PC-3 (cell line): ENCODE measurements at regions not wholly inside any gene's neighbourhood (a gene's known extent, or its start where the extent isn't known, plus 50 kb on each side); places are given as distances from the start of the nearest gene placed in this dataset.

Experiments used
- ATAC-seq: fragments of 200-7000 bp; cut with Tn5 transposase; 2 replicates; pipeline ENCODE4 v1.9.1; 2020; ENCODE audit warnings: mild to moderate bottlenecking, moderate library complexity
- BruUV-seq: library from RNA; stranded (reverse); fragments of 400-500 nt; replicated peaks from 2 replicates; lab custom pipeline; 2021; lab: Mats Ljungman, UMichigan
- CTCF ChIA-PET: fragments of 300-600 bp; sonication (Branson Sonifier 250); formaldehyde crosslinking; loops from one replicate; lab custom pipeline; 2022; ENCODE audit warnings: antibody characterized with exemption; lab: Charles Lee
- POLR2A ChIA-PET: fragments of 300-600 bp; sonication (Branson Sonifier 250); formaldehyde crosslinking; loops from one replicate; lab custom pipeline; 2022; ENCODE audit warnings: antibody characterized with exemption; ENCODE audit not compliant: unreplicated experiment; lab: Charles Lee
- DNase-seq: peaks from one replicate; pipeline ENCODE4 v3.0.0-alpha.2; 2015
- H2AFZ ChIP-seq: fragments of 300-600 bp; sonication (generic); 2 replicates; pipeline ENCODE4 v1.6.0; 2016; ENCODE audit warnings: antibody characterized with exemption, low read length
- H3F3A ChIP-seq: fragments of 300-600 bp; sonication (generic); one replicate; pipeline ENCODE4 v1.6.0; 2017; ENCODE audit warnings: antibody characterized with exemption, low read length, control low read depth, mild to moderate bottlenecking; ENCODE audit not compliant: unreplicated experiment
- H3K27ac ChIP-seq: fragments of 300-600 bp; sonication (generic); 2 replicates; pipeline ENCODE4 v1.5.1; 2016; ENCODE audit warnings: mild to moderate bottlenecking, low read length
- H3K27me3 ChIP-seq: fragments of 300-600 bp; sonication (generic); 2 replicates; pipeline ENCODE4 v1.6.1; 2016; ENCODE audit warnings: low read length, mixed read lengths
- H3K36me3 ChIP-seq: fragments of 300-600 bp; sonication (generic); 2 replicates; pipeline ENCODE4 v1.6.1; 2016; ENCODE audit warnings: low read depth, mixed run types, low read length, mixed read lengths
- H3K4me1 ChIP-seq: fragments of 300-600 bp; sonication (generic); 2 replicates; pipeline ENCODE4 v1.5.1; 2016; ENCODE audit warnings: low read length; ENCODE audit not compliant: insufficient read depth
- H3K4me2 ChIP-seq: fragments of 300-600 bp; sonication (generic); 2 replicates; pipeline ENCODE4 v1.6.0; 2016; ENCODE audit warnings: low read length
- H3K4me3 ChIP-seq: fragments of 300-600 bp; sonication (generic); 2 replicates; pipeline ENCODE4 v1.5.1; 2016; ENCODE audit warnings: mild to moderate bottlenecking, low read length, mixed read lengths
- H3K79me2 ChIP-seq: fragments of 300-600 bp; sonication (generic); 2 replicates; pipeline ENCODE4 v1.6.1; 2017; ENCODE audit warnings: low read length, mixed read lengths
- H3K9ac ChIP-seq: fragments of 300-600 bp; sonication (generic); 2 replicates; pipeline ENCODE4 v1.6.0; 2016; ENCODE audit warnings: mild to moderate bottlenecking, low read length
- H3K9me2 ChIP-seq: fragments of 300-600 bp; sonication (generic); replicated peaks from 2 replicates; pipeline ENCODE4 v1.6.1; 2016; ENCODE audit warnings: mixed run types, low read length, mixed read lengths
- H3K9me3 ChIP-seq: fragments of 300-600 bp; sonication (generic); 2 replicates; pipeline ENCODE4 v1.6.1; 2016; ENCODE audit warnings: low read length, mixed read lengths
- H4K20me1 ChIP-seq: fragments of 300-600 bp; sonication (generic); 2 replicates; pipeline ENCODE4 v1.6.1; 2016; ENCODE audit warnings: low read length, mixed read lengths
- CTCF ChIP-seq: fragments of 300-600 bp; sonication (generic); conservative IDR thresholded peaks from 2 replicates; pipeline ENCODE4 v1.5.1; 2017; ENCODE audit warnings: antibody characterized with exemption, low read depth, mild to moderate bottlenecking, low read length
- EZH2 ChIP-seq: fragments of 300-600 bp; sonication (generic); IDR thresholded peaks from one replicate; pipeline ENCODE4 v1.6.1; 2017; ENCODE audit warnings: antibody characterized with exemption, mild to moderate bottlenecking, low read length; ENCODE audit not compliant: unreplicated experiment
- EZH2phosphoT487 ChIP-seq: fragments of 300-600 bp; sonication (generic); IDR thresholded peaks from 2 replicates; pipeline ENCODE4 v1.6.1; 2018; ENCODE audit warnings: mild to moderate bottlenecking, antibody characterized with exemption, low read length, borderline replicate concordance
- intact Hi-C: fragments of 100-400 bp; cut with micrococcal nuclease; formaldehyde crosslinking; loops from 2 replicates; pipeline ENCODE4 v1.9.0; 2023

- Histone ChIP-seq H3K27me3 (no peaks in the 10 kb centered on the region), H3F3A (no peaks in the 10 kb centered on the region), H3K9me2 (no peaks in the 10 kb centered on the region), H3K9ac (no peak overlapping the region), H3K4me3 (no peak overlapping the region), H3K36me3 (no peaks in the 10 kb centered on the region), H3K9me3 (0 out of 2 replicates have a peak, but pooled peaks cover 5% of the 10 kb centered on the region), H4K20me1 (no peaks in the 10 kb centered on the region), H3K79me2 (no peaks in the 10 kb centered on the region), H3K27ac (no peak overlapping the region), H3K4me1 (peaks cover 9% of the 10 kb centered on the region), H3K4me2 (no peak overlapping the region), H2AFZ (no peak overlapping the region)
- ChIA-PET POLR2A (no interaction called here), CTCF (no interaction called here)
- DNase-seq (no peak), ATAC-seq (no peak)
- no TSS peak for BruUV-seq
- TF ChIP-seq CTCF (no peak), EZH2phosphoT487 (no peak), EZH2 (no peak)
- intact Hi-C loops: no loop called here
Measured at GRCh38 chr5:98603456-98603855, 170.0 kb upstream of the RGMB start.

GRCh38 chr5:98604301-98604700, 169.2 kb upstream of the RGMB start:
- Histone ChIP-seq H3K9me3 (no peaks in the 10 kb centered on the region), H3K27me3 (no peaks in the 10 kb centered on the region), H3K4me3 (no peak overlapping the region), H3F3A (no peaks in the 10 kb centered on the region), H4K20me1 (no peaks in the 10 kb centered on the region), H3K4me2 (no peak overlapping the region), H3K9ac (no peak overlapping the region), H2AFZ (no peak overlapping the region; the same call in 1 of the 2 replicates), H3K79me2 (no peaks in the 10 kb centered on the region), H3K9me2 (no peaks in the 10 kb centered on the region), H3K27ac (no peak overlapping the region), H3K4me1 (peaks cover 9% of the 10 kb centered on the region), H3K36me3 (no peaks in the 10 kb centered on the region)
- TF ChIP-seq CTCF (no peak), EZH2phosphoT487 (no peak), EZH2 (no peak)
- ChIA-PET CTCF (no interaction called here), POLR2A (no interaction called here)
- no TSS peak for BruUV-seq
- no peak for DNase-seq
- intact Hi-C loops: no loop called here
- no peak; the same call in 1 of the 2 replicates for ATAC-seq

GRCh38 chr5:98604721-98605425, 168.6 kb upstream of the RGMB start:
- no peak overlapping the region for H3K4me2 ChIP-seq
- no peaks in the 10 kb centered on the region for H3K36me3 ChIP-seq
- no TSS peak for BruUV-seq
- no peak for TF ChIP-seq EZH2phosphoT487
- no peak for TF ChIP-seq CTCF
- TF ChIP-seq EZH2: no peak
- H4K20me1 ChIP-seq: no peaks in the 10 kb centered on the region
- H3K79me2 ChIP-seq: no peaks in the 10 kb centered on the region
- no peaks in the 10 kb centered on the region for H3K9me3 ChIP-seq
- peaks cover 9% of the 10 kb centered on the region for H3K4me1 ChIP-seq
- H3K27me3 ChIP-seq: no peaks in the 10 kb centered on the region
- ChIA-PET CTCF (no interaction called here), POLR2A (no interaction called here)
- H3K9ac ChIP-seq: no peak overlapping the region
- H3K4me3 ChIP-seq: no peak overlapping the region
- H2AFZ ChIP-seq: no peak overlapping the region; the same call in 1 of the 2 replicates
- DNase-seq (peak; percentile 18), ATAC-seq (peak; percentile 66)
- intact Hi-C loops: no loop called here
- H3K9me2 ChIP-seq: no peaks in the 10 kb centered on the region
- H3F3A ChIP-seq: no peaks in the 10 kb centered on the region
- H3K27ac ChIP-seq: no peak overlapping the region
